SK-N-DZ (cell line): ENCODE measurements at regions not wholly inside any gene's neighbourhood (a gene's known extent, or its start where the extent isn't known, plus 50 kb on each side); places are given as distances from the start of the nearest gene placed in this dataset.

Experiments used
- DNase-seq: peaks from one replicate; pipeline ENCODE4 v3.0.0-alpha.2; 2015; ENCODE audit warnings: low spot score

GRCh38 chr13:29999492-30000369, 149.3 kb upstream of the UBL3 start:
- DNase-seq = no peak

- no peak for DNase-seq
Measured at GRCh38 chr13:29996316-29996715, 145.9 kb upstream of the UBL3 start.

GRCh38 chr13:29994911-29995595, 144.6 kb upstream of the UBL3 start:
- no peak for DNase-seq

- DNase-seq = no peak
Measured at GRCh38 chr13:29993716-29994488, 143.5 kb upstream of the UBL3 start.

GRCh38 chr13:29993196-29993595, 142.8 kb upstream of the UBL3 start:
- DNase-seq = no peak

GRCh38 chr13:29991343-29991742, 140.9 kb upstream of the UBL3 start:
- no peak for DNase-seq

GRCh38 chr13:29987340-29987739, 136.9 kb upstream of the UBL3 start:
- no peak for DNase-seq

- DNase-seq = no peak
Measured at GRCh38 chr13:29980339-29980738, 129.9 kb upstream of the UBL3 start.

- DNase-seq = no peak
Measured at GRCh38 chr13:29978211-29978610, 127.8 kb upstream of the UBL3 start.

GRCh38 chr13:29977476-29978120, 127.2 kb upstream of the UBL3 start:
- no peak for DNase-seq

- no peak for DNase-seq
Measured at GRCh38 chr13:29976535-29976934, 126.1 kb upstream of the UBL3 start.

GRCh38 chr13:29975283-29975682, 124.9 kb upstream of the UBL3 start:
- DNase-seq = no peak

GRCh38 chr13:29969286-29969685, 118.9 kb upstream of the UBL3 start:
- no peak for DNase-seq

- DNase-seq = no peak
Measured at GRCh38 chr13:29964181-29964845, 113.9 kb upstream of the UBL3 start.

GRCh38 chr13:29963089-29963488, 112.7 kb upstream of the UBL3 start:
- DNase-seq = no peak

- no peak for DNase-seq
Measured at GRCh38 chr13:29961036-29961670, 110.7 kb upstream of the UBL3 start.

- no peak for DNase-seq
Measured at GRCh38 chr13:29959603-29960002, 109.2 kb upstream of the UBL3 start.

GRCh38 chr13:29959086-29959485, 108.7 kb upstream of the UBL3 start:
- DNase-seq = no peak

GRCh38 chr13:29958476-29958875, 108.1 kb upstream of the UBL3 start:
- DNase-seq = no peak

- DNase-seq = no peak
Measured at GRCh38 chr13:29957320-29957719, 106.9 kb upstream of the UBL3 start.

GRCh38 chr13:29956853-29957252, 106.4 kb upstream of the UBL3 start:
- DNase-seq = peak; percentile 41
